HepG2 (cell line): ENCODE measurements at regions not wholly inside any gene's neighbourhood (a gene's known extent, or its start where the extent isn't known, plus 50 kb on each side); places are given as distances from the start of the nearest gene placed in this dataset.
"Not testable (repeated sequence)": the region's sequence is repeated elsewhere in the genome, so short reads cannot be mapped to it uniquely, and the experiment has no call there.

ENCODE experiments used
- ATF4 ChIP-seq, 2 experiments: fragments of 450-650 bp in 1 of 2; sonication (generic) in 1 of 2; formaldehyde crosslinking; IDR thresholded peaks; 2 replicates each; pipeline versions ENCODE4 v1.5.0 to v1.8.0; 2020 to 2022; ENCODE audit warnings: mild to moderate bottlenecking in 1 of 2, missing genetic modification reagents in 1 of 2
- CHD4 ChIP-seq: fragments of 200-600 bp; sonication (generic); IDR thresholded peaks from 2 replicates; pipeline ENCODE4 v1.7.0; 2017; ENCODE audit warnings: mild to moderate bottlenecking, low read length, borderline replicate concordance
- CTCF ChIP-seq: sonication (generic); formaldehyde crosslinking; IDR thresholded peaks from 2 replicates; pipeline ENCODE4 v1.5.0; 2020; ENCODE audit warnings: mild to moderate bottlenecking, missing genetic modification reagents, moderate library complexity
- HBP1 ChIP-seq: IDR thresholded peaks from 2 replicates; pipeline ENCODE4 v1.6.1; 2016; ENCODE audit warnings: low read depth, control low read depth
- HDAC2 ChIP-seq: sonication (generic); formaldehyde crosslinking; IDR thresholded peaks from 2 replicates; pipeline ENCODE4 v1.4.0; 2020; ENCODE audit warnings: missing genetic modification reagents
- MLLT10 ChIP-seq: sonication (generic); formaldehyde crosslinking; IDR thresholded peaks from 2 replicates; pipeline ENCODE4 v1.4.0; 2020; ENCODE audit warnings: missing genetic modification reagents
- NCOA5 ChIP-seq: sonication (generic); formaldehyde crosslinking; IDR thresholded peaks from 2 replicates; pipeline ENCODE4 v1.4.0; 2020; ENCODE audit warnings: missing genetic modification reagents
- POLR2A ChIP-seq, 2 experiments: IDR thresholded peaks; 2 replicates each; pipeline ENCODE4 v1.6.1; 2011; ENCODE audit warnings: low read depth in 2 of 2, low read length in 2 of 2, mild to moderate bottlenecking in 1 of 2, moderate library complexity in 1 of 2; ENCODE audit not compliant: insufficient read depth in 1 of 2
- SAP130 ChIP-seq: IDR thresholded peaks from 2 replicates; pipeline ENCODE4 v1.6.1; 2016; ENCODE audit warnings: low read depth
- SMAD1 ChIP-seq: sonication (generic); formaldehyde crosslinking; IDR thresholded peaks from 2 replicates; pipeline ENCODE4 v1.4.0; 2020; ENCODE audit warnings: missing genetic modification reagents, low read depth, mild to moderate bottlenecking, borderline replicate concordance
- TP53 ChIP-seq: sonication (generic); formaldehyde crosslinking; conservative IDR thresholded peaks from 2 replicates; pipeline ENCODE4 v1.4.0; 2020; ENCODE audit warnings: missing genetic modification reagents
- USF2 ChIP-seq, 2 experiments: sonication (generic) in 1 of 2; formaldehyde crosslinking in 1 of 2; IDR thresholded peaks; 2 replicates each; pipeline versions ENCODE4 v1.5.1 to v1.6.1; 2011 to 2020; ENCODE audit warnings: borderline replicate concordance in 1 of 2, low read depth in 1 of 2, low read length in 1 of 2, mild to moderate bottlenecking in 1 of 2, missing genetic modification reagents in 1 of 2, moderate library complexity in 1 of 2
- ZNF143 ChIP-seq: sonication (generic); formaldehyde crosslinking; IDR thresholded peaks from 2 replicates; pipeline ENCODE4 v1.4.0; 2020; ENCODE audit warnings: missing genetic modification reagents
- TF ChIP-seq, protein P1 (sequence below): sonication (generic); formaldehyde crosslinking; IDR thresholded peaks from 2 replicates; pipeline ENCODE4 v1.5.1; 2020; ENCODE audit warnings: mild to moderate bottlenecking, missing genetic modification reagents, moderate library complexity

DNA sequence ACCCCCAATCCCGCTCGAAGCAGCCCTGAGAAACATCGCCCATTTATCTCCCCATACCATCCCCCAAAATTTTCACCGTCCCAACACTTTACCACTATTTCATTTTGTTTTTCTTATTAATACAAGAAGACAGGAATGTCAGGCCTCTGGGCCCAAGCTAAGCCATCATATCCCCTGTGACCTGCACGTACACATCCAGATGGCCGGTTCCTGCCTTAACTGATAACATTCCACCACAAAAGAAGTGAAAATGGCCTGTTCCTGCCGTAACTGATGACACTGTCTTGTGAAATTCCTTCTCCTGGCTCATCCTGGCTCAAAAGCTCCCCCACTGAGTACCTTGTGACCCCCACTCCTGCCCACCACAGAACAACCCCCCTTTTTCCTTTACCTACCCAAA is 129.8 kb upstream of the ATXN1 start:
- TF ChIP-seq TP53; SMAD1 (CRISPR knock-in tag); CHD4; ATF4 (CRISPR knock-in tag; IDR thresholded peaks at IDR 0.05); HBP1; ZNF143 (CRISPR knock-in tag); CTCF (CRISPR knock-in tag); USF2 (IDR thresholded peaks at IDR 0.05; ENCODE audit: low read depth, low read length); USF2 (CRISPR knock-in tag; IDR thresholded peaks at IDR 0.05; ENCODE audit: borderline replicate concordance); NCOA5 (CRISPR knock-in tag); HDAC2 (CRISPR knock-in tag); SAP130 (CRISPR knock-in tag); POLR2A (IDR thresholded peaks at IDR 0.05; ENCODE audit: insufficient read depth in 1 of 2, low read depth in 2 of 2, low read length in 2 of 2); MLLT10 (CRISPR knock-in tag): not testable (repeated sequence)
- TF ChIP-seq, protein P1, sequence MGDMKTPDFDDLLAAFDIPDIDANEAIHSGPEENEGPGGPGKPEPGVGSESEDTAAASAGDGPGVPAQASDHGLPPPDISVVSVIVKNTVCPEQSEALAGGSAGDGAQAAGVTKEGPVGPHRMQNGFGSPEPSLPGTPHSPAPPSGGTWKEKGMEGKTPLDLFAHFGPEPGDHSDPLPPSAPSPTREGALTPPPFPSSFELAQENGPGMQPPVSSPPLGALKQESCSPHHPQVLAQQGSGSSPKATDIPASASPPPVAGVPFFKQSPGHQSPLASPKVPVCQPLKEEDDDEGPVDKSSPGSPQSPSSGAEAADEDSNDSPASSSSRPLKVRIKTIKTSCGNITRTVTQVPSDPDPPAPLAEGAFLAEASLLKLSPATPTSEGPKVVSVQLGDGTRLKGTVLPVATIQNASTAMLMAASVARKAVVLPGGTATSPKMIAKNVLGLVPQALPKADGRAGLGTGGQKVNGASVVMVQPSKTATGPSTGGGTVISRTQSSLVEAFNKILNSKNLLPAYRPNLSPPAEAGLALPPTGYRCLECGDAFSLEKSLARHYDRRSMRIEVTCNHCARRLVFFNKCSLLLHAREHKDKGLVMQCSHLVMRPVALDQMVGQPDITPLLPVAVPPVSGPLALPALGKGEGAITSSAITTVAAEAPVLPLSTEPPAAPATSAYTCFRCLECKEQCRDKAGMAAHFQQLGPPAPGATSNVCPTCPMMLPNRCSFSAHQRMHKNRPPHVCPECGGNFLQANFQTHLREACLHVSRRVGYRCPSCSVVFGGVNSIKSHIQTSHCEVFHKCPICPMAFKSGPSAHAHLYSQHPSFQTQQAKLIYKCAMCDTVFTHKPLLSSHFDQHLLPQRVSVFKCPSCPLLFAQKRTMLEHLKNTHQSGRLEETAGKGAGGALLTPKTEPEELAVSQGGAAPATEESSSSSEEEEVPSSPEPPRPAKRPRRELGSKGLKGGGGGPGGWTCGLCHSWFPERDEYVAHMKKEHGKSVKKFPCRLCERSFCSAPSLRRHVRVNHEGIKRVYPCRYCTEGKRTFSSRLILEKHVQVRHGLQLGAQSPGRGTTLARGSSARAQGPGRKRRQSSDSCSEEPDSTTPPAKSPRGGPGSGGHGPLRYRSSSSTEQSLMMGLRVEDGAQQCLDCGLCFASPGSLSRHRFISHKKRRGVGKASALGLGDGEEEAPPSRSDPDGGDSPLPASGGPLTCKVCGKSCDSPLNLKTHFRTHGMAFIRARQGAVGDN (CRISPR knock-in tag): not testable (repeated sequence)
